Astrocyte (in vitro differentiated cells and primary cell): ENCODE measurements at regions not wholly inside any gene's neighbourhood (a gene's known extent, or its start where the extent isn't known, plus 50 kb on each side); places are given as distances from the start of the nearest gene placed in this dataset.

ENCODE experiments used
- DNase-seq: peaks from one replicate; pipeline ENCODE4 v3.0.0-alpha.2; 2010; ENCODE audit warnings: low read depth
- FAIRE-seq: peaks from 2 replicates; lab custom pipeline; 2011; peaks lifted over from hg19 to GRCh38; lab: Jason Lieb, UNC
- H2AFZ ChIP-seq: 2 replicates; pipeline ENCODE4 v1.6.0; 2012; ENCODE audit warnings: low read depth, low read length, inconsistent platforms
- H3K27ac ChIP-seq: 2 replicates; pipeline ENCODE4 v1.5.1; 2011; ENCODE audit warnings: low read depth, low read length, inconsistent platforms
- H3K27me3 ChIP-seq: 2 replicates; pipeline ENCODE4 v1.6.0; 2011; ENCODE audit warnings: low read length, inconsistent platforms; ENCODE audit not compliant: insufficient read depth
- H3K36me3 ChIP-seq: 2 replicates; pipeline ENCODE4 v1.5.1; 2011; ENCODE audit warnings: low read length, inconsistent platforms; ENCODE audit not compliant: insufficient read depth
- H3K4me1 ChIP-seq: 2 replicates; pipeline ENCODE4 v1.5.1; 2011; ENCODE audit warnings: low read length, inconsistent platforms; ENCODE audit not compliant: insufficient read depth
- H3K4me2 ChIP-seq: 2 replicates; pipeline ENCODE4 v1.6.0; 2012; ENCODE audit warnings: low read length, inconsistent platforms
- H3K4me3 ChIP-seq: 2 replicates; pipeline ENCODE4 v1.5.1; 2011; ENCODE audit warnings: low read depth, mild to moderate bottlenecking, low read length, inconsistent platforms; ENCODE audit not compliant: insufficient read depth
- H3K79me2 ChIP-seq: 2 replicates; pipeline ENCODE4 v1.6.0; 2012; ENCODE audit warnings: mild to moderate bottlenecking, low read length, inconsistent platforms; ENCODE audit not compliant: insufficient read depth
- H3K9ac ChIP-seq: 2 replicates; pipeline ENCODE4 v1.6.0; 2012; ENCODE audit warnings: mild to moderate bottlenecking, low read length, inconsistent platforms
- H3K9me3 ChIP-seq: 2 replicates; pipeline ENCODE4 v1.5.1; 2012; ENCODE audit warnings: low read depth, mild to moderate bottlenecking, low read length, inconsistent platforms; ENCODE audit not compliant: insufficient read depth
- H4K20me1 ChIP-seq: 2 replicates; pipeline ENCODE4 v1.6.0; 2012; ENCODE audit warnings: low read length, inconsistent platforms; ENCODE audit not compliant: insufficient read depth
- H3K27ac Mint-ChIP-seq: one replicate; pipeline ENCODE4 v1.8.0; 2021; ENCODE audit warnings: mild to moderate bottlenecking, mixed read lengths; ENCODE audit not compliant: unreplicated experiment
- H3K27me3 Mint-ChIP-seq: one replicate; pipeline ENCODE4 v1.8.0; 2021; ENCODE audit warnings: low read depth, mixed read lengths; ENCODE audit not compliant: unreplicated experiment
- H3K36me3 Mint-ChIP-seq: one replicate; pipeline ENCODE4 v1.8.0; 2021; ENCODE audit warnings: low read depth, mixed read lengths; ENCODE audit not compliant: unreplicated experiment
- H3K4me1 Mint-ChIP-seq: one replicate; pipeline ENCODE4 v1.8.0; 2021; ENCODE audit warnings: low read depth, mixed read lengths; ENCODE audit not compliant: unreplicated experiment
- H3K4me3 Mint-ChIP-seq: one replicate; pipeline ENCODE4 v1.8.0; 2021; ENCODE audit warnings: mild to moderate bottlenecking, moderate library complexity, mixed read lengths; ENCODE audit not compliant: unreplicated experiment
- H3K9me3 Mint-ChIP-seq: one replicate; pipeline ENCODE4 v1.8.0; 2021; ENCODE audit warnings: mild to moderate bottlenecking, mixed read lengths; ENCODE audit not compliant: unreplicated experiment
- CTCF ChIP-seq: IDR thresholded peaks from 2 replicates; pipeline ENCODE4 v1.5.1; 2011; ENCODE audit warnings: low read depth, mild to moderate bottlenecking, inconsistent platforms, low read length, moderate library complexity; ENCODE audit not compliant: insufficient read depth
- EZH2 ChIP-seq: IDR thresholded peaks from 2 replicates; pipeline ENCODE4 v1.6.1; 2012; ENCODE audit warnings: mild to moderate bottlenecking, low read length, inconsistent platforms; ENCODE audit not compliant: insufficient read depth

- Mint-ChIP-seq H3K27me3 (no peaks in the 10 kb centered on the region), H3K9me3 (peaks cover 3% of the 10 kb centered on the region), H3K36me3 (no peaks in the 10 kb centered on the region), H3K27ac (no peak overlapping the region), H3K4me3 (no peak overlapping the region), H3K4me1 (peaks cover 4% of the 10 kb centered on the region)
- Histone ChIP-seq H3K79me2 (no peaks in the 10 kb centered on the region), H4K20me1 (no peaks in the 10 kb centered on the region), H3K4me2 (no peak overlapping the region), H3K27me3 (no peaks in the 10 kb centered on the region), H3K27ac (no peak overlapping the region), H3K9me3 (no peaks in the 10 kb centered on the region), H3K9ac (no peak overlapping the region), H3K4me3 (no peak overlapping the region), H2AFZ (no peak overlapping the region), H3K36me3 (no peaks in the 10 kb centered on the region), H3K4me1 (no peaks in the 10 kb centered on the region)
- no peak for TF ChIP-seq EZH2
- no peak for TF ChIP-seq CTCF
- no peak for FAIRE-seq
- DNase-seq, result no peak
These were observed 117.1 kb upstream of the NXPH2 start for GRCh38 chr2:138897274-138897673.

- Histone ChIP-seq H3K9ac (no peak overlapping the region), H3K4me2 (no peak overlapping the region), H2AFZ (no peak overlapping the region), H3K4me1 (no peaks in the 10 kb centered on the region), H3K36me3 (no peaks in the 10 kb centered on the region), H3K4me3 (no peak overlapping the region), H3K79me2 (no peaks in the 10 kb centered on the region), H4K20me1 (no peaks in the 10 kb centered on the region), H3K27me3 (no peaks in the 10 kb centered on the region), H3K27ac (no peak overlapping the region), H3K9me3 (no peaks in the 10 kb centered on the region)
- DNase-seq, result no peak
- H3K36me3 Mint-ChIP-seq, result no peaks in the 10 kb centered on the region
- no peak for FAIRE-seq
- TF ChIP-seq EZH2 (no peak), CTCF (no peak)
- no peaks in the 10 kb centered on the region for H3K4me1 Mint-ChIP-seq
- H3K4me3 Mint-ChIP-seq, result no peak overlapping the region
- no peaks in the 10 kb centered on the region for H3K27me3 Mint-ChIP-seq
- H3K27ac Mint-ChIP-seq, result no peak overlapping the region
- peaks cover 3% of the 10 kb centered on the region for H3K9me3 Mint-ChIP-seq
These were observed 113.6 kb upstream of the NXPH2 start for GRCh38 chr2:138893746-138894145.

- no peaks in the 10 kb centered on the region for H3K36me3 Mint-ChIP-seq
- TF ChIP-seq CTCF, result no peak
- TF ChIP-seq EZH2, result no peak
- H3K79me2 ChIP-seq, result no peaks in the 10 kb centered on the region
- no peaks in the 10 kb centered on the region for H3K27me3 ChIP-seq
- H3K27ac ChIP-seq, result no peak overlapping the region
- H2AFZ ChIP-seq, result no peak overlapping the region
- no peak for DNase-seq
- no peak overlapping the region for H3K4me3 Mint-ChIP-seq
- H3K4me2 ChIP-seq, result no peak overlapping the region
- H3K27me3 Mint-ChIP-seq, result peaks cover 4% of the 10 kb centered on the region
- FAIRE-seq, result no peak
- H3K4me3 ChIP-seq, result no peak overlapping the region
- H3K9me3 ChIP-seq, result no peaks in the 10 kb centered on the region
- no peak overlapping the region for H3K27ac Mint-ChIP-seq
- H3K4me1 Mint-ChIP-seq, result peaks cover 6% of the 10 kb centered on the region
- H3K36me3 ChIP-seq, result no peaks in the 10 kb centered on the region
- no peaks in the 10 kb centered on the region for H3K9me3 Mint-ChIP-seq
- no peak overlapping the region for H3K9ac ChIP-seq
- H4K20me1 ChIP-seq, result no peaks in the 10 kb centered on the region
- no peaks in the 10 kb centered on the region for H3K4me1 ChIP-seq
These were observed 100.9 kb upstream of the NXPH2 start for GRCh38 chr2:138881126-138881525.
